ENCODE measurements at regions not wholly inside any gene's neighbourhood (a gene's known extent, or its start where the extent isn't known, plus 50 kb on each side); places are given as distances from the start of the nearest gene placed in this dataset.

DNA sequence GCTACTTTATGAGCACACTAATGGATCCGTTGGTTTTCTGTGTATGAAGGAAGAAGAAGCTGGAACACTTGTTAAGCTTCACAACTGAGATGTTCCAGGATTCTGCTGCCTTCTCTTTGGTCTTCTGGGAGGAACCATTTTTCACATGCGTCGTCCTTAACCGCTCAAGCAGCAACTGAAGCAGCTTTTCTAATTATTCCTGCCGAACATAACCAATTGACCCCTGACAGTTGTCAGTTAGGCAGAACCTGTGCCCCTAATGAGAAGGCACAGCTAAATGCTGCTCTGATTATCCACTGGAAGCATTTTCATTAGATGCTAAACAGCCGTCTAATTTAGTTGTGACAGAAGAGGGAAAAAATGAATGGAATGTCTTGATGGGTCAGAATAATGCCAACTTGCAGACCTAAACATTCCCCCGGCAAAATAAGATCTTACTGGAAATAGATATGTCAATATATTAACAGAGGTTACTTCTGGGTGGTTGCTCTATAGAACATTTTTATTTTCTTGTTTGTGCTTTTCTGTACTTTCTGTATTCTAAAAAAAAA is 85.0 kb upstream of the SMLR1 start:
- Histone ChIP-seq H3K9ac (ENCODE audit: low read depth in 1 of 2, low read length in 2 of 2) (no peak overlapping the region), H3K9me3 (ENCODE audit: control insufficient read depth in 4 of 4, low read length in 3 of 4) (no peaks in the 10 kb centered on the region), H3K27me3 (ENCODE audit: control insufficient read depth in 4 of 4, insufficient read depth in 4 of 4, low read length in 3 of 4) (no peaks in the 10 kb centered on the region), H3K27ac (ENCODE audit: low read depth in 1 of 2, low read length in 2 of 2) (no peak overlapping the region), H3K4me1 (ENCODE audit: control insufficient read depth in 4 of 4, insufficient read depth in 4 of 4, low read length in 3 of 4) (no peaks in the 10 kb centered on the region), H3K36me3 (ENCODE audit: control insufficient read depth in 4 of 4, insufficient read depth in 3 of 4, low read depth in 1 of 4, low read length in 3 of 4) (no peaks in the 10 kb centered on the region), H3K4me3 (ENCODE audit: low read depth in 1 of 3, low read length in 3 of 3) (no peak overlapping the region)
- TF ChIP-seq HNF4G (IDR thresholded peaks at IDR 0.05) (no peak), CTCF (IDR thresholded peaks at IDR 0.05; ENCODE audit: low read depth, low read length, missing input control) (no peak), RXRA (IDR thresholded peaks at IDR 0.05) (no peak), YY1 (IDR thresholded peaks at IDR 0.05) (no peak)
- no peak for DNase-seq (ENCODE audit: low spot score)
- 84% methylated on average over 7 of the region's 7 CpGs for WGBS

DNA sequence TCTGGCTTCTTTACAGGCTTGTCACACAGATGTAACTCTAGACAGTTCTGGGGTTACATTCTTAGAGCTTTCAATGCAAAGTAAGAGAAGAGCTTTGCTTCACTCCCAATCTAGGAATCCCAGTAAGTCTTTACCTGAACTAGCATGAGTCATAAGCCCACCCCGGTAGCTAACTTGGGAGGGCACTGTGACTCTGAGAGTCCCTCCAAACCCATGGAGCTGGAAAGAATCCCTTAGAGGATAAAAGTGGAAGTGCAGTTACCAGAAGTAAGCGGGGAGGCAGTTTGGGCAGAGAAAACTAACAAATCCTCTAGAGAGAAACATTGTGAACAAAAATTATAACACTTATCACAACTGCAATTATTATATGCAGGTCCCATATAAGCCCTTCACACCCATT is 84.0 kb upstream of the SMLR1 start:
- no peak overlapping the region for H3K9ac ChIP-seq (ENCODE audit: low read depth in 1 of 2, low read length in 2 of 2)
- DNase-seq (ENCODE audit: low spot score): no peak
- no peak overlapping the region for H3K27ac ChIP-seq (ENCODE audit: low read depth in 1 of 2, low read length in 2 of 2)
- no peaks in the 10 kb centered on the region for H3K4me1 ChIP-seq (ENCODE audit: control insufficient read depth in 4 of 4, insufficient read depth in 4 of 4, low read length in 3 of 4)
- no peaks in the 10 kb centered on the region for H3K9me3 ChIP-seq (ENCODE audit: control insufficient read depth in 4 of 4, low read length in 3 of 4)
- H3K4me3 ChIP-seq (ENCODE audit: low read depth in 1 of 3, low read length in 3 of 3): no peak overlapping the region
- WGBS: 68% methylated on average over 2 of the region's 2 CpGs
- no peaks in the 10 kb centered on the region for H3K27me3 ChIP-seq (ENCODE audit: control insufficient read depth in 4 of 4, insufficient read depth in 4 of 4, low read length in 3 of 4)
- H3K36me3 ChIP-seq (ENCODE audit: control insufficient read depth in 4 of 4, insufficient read depth in 3 of 4, low read depth in 1 of 4, low read length in 3 of 4): no peaks in the 10 kb centered on the region
- no peak for TF ChIP-seq HNF4A (conservative IDR thresholded peaks at IDR 0.05)
- no peak for TF ChIP-seq NR2F2 (IDR thresholded peaks at IDR 0.05)
- no peak for TF ChIP-seq REST (IDR thresholded peaks at IDR 0.05)
- no peak for TF ChIP-seq JUND (IDR thresholded peaks at IDR 0.05)
- TF ChIP-seq, protein P1, sequence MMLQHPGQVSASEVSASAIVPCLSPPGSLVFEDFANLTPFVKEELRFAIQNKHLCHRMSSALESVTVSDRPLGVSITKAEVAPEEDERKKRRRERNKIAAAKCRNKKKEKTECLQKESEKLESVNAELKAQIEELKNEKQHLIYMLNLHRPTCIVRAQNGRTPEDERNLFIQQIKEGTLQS (IDR thresholded peaks at IDR 0.05): no peak
- TF ChIP-seq RAD21 (IDR thresholded peaks at IDR 0.05): no peak
- TF ChIP-seq TAF1 (conservative IDR thresholded peaks at IDR 0.05): no peak
- no peak for TF ChIP-seq ZBTB33 (IDR thresholded peaks at IDR 0.05)
